HG02623 (cell line): ENCODE measurements at regions not wholly inside any gene's neighbourhood (a gene's known extent, or its start where the extent isn't known, plus 50 kb on each side); places are given as distances from the start of the nearest gene placed in this dataset.
"Not testable (repeated sequence)": the region's sequence is repeated elsewhere in the genome, so short reads cannot be mapped to it uniquely, and the experiment has no call there.

Experiments used
- ATAC-seq: cut with Tn5 transposase; IDR thresholded peaks from one replicate; pipeline ENCODE4 v1.9.1; 2021; ENCODE audit warnings: moderate library complexity; ENCODE audit not compliant: unreplicated experiment

GRCh38 chr12:107144441-107144840 lies 51.1 kb upstream of the CRY1 start:
- ATAC-seq, result no peak

DNA sequence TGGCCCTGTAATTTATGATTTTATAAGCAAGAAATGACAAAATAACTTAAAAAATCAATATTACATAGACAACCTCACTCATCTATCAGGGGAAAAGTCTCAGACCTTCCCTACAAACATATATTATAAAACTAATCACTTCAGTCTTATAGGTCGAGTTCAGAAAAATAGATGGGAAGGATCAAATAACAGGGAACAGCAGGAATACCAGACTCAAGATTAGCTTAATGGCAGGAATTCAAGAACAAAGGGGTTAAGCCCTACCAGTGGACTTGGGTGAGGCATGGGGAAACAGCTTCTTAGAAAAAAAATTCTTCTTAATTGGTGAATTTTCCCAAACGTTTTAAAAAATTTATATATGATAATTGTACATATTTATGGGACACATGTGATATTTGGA lies 51.6 kb upstream of the CRY1 start:
- ATAC-seq, result no peak

- no peak for ATAC-seq
These were observed 52.0 kb upstream of the CRY1 start for GRCh38 chr12:107145397-107145796.

DNA sequence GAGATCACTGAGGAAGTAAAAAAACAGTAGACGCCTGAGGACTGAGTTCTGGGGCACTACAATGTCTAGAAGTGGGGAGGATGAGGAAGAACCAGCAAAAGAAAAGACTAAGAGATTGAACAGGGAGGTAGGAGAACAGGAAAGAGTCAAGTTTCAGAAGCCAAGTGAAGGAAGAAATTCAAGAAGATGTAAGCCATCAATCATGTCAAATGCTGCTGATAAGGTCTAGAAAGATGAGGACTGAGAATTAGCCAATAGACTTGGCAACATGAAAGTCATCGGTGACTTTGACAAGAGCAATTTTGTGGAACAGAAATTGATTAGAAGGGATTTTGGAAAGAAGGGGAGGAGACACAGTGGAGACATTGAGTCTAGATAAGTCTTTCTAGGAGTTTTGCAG lies 54.8 kb upstream of the CRY1 start:
- ATAC-seq, result no peak

- no peak for ATAC-seq
These were observed 59.0 kb upstream of the CRY1 start for GRCh38 chr12:107152315-107152714.

DNA sequence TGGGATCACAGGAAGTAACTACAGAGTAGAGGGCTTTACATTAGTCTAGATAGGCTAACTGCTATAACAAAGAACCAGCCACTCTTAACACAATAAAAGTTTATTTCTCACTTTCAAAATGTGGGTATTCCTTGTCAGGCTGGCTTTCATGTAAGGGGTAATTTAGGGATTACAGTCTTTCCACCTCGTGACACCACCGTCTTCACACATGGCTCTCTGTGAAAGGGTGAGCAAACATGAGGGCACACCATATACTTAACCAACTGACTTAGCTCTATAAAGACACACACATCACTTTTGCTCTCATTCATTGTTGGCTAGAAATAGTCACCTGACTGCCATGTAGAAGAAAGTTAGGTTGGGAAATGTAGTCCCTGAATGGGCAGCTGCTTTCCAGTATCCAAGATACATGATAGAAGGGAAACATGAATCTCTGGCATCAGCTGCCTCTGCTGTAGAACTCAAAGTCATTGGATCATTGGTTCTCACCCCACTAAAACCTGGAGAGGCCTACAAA lies 66.1 kb upstream of the CRY1 start:
- ATAC-seq, result no peak

DNA sequence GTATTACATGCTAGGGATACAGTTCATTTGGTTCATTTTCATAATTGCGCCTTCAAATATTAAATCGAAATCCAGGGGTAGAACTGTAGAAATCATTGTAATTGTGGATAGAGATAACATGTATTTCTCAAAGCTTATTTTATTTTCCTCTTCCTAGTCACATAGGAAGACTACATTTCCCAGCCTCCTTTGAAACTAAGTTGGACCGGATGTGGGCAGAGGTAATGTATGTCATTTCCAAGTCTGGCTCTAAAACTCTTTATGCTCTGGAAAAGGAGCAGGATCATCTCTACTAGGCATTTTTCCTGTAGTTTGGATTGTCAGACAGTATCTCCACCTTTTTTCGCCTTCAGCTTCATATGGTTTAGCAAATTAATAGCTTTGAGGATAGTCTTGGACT lies 70.1 kb upstream of the CRY1 start:
- no peak for ATAC-seq

GRCh38 chr12:107164392-107164791 lies 71.0 kb upstream of the CRY1 start:
- ATAC-seq, result no peak

- ATAC-seq, result no peak
These were observed 72.2 kb upstream of the CRY1 start for GRCh38 chr12:107165581-107165980.

GRCh38 chr12:107167756-107168155 lies 74.4 kb upstream of the CRY1 start:
- no peak for ATAC-seq

DNA sequence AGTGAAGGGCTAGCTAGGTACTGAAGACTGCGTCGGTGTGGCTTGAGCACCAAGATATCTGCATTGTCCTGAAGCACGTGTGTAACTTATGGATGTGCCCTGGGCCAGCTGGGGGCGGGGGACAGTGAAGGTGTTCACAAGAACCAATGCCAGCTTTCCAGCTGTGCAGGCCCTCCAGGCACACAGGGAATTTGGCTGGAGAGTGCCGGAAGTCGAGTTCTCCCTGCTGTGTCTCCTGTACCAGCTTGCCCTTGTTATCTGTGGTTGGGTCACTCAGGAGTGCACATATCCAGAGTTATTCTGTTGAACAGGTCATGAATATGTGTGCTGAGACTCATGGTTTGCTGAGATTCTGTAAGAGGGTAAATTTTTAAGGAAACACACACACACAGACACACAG lies 75.9 kb upstream of the CRY1 start:
- ATAC-seq, result no peak

GRCh38 chr12:107178776-107179175 lies 85.4 kb upstream of the CRY1 start:
- no peak for ATAC-seq

DNA sequence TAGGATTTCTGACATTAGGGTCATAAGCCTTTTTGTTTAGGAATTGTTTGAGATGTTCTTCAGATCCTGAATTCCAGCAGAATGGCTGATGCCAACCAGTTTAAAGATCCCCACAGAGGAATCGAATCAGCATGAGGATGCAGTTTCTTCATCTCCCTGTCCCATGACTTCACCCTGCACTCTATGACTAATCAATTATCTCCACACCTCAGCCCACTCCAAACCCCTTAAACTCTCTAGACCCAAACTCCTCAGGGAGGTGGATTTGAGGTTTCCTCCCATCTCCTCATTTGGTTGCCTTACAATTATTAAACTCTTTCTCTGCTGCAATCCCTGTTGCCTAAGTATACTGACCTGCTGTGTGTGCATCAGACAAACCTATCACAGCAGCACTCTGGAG lies 86.5 kb upstream of the CRY1 start:
- no peak for ATAC-seq

DNA sequence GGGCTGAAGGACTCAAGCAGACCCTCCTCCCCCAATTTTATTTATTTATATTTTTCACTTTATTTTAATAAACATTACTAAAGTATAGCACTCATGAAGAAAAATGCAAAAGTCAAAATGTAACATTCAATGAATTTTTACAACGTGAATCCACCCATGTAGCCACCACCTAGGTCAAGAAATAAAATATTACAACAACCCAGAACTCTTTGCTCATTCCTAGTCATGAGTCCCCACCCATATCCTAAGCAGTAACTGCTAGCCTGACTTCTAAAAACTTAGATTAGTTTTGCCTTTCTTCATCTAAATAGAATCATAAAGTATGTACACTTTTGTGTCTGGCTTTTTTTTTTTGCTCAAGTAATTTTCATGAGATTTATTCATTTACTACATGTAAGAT lies 86.9 kb upstream of the CRY1 start:
- ATAC-seq, result no peak

- ATAC-seq, result no peak
These were observed 91.1 kb upstream of the CRY1 start for GRCh38 chr12:107184359-107184930.

DNA sequence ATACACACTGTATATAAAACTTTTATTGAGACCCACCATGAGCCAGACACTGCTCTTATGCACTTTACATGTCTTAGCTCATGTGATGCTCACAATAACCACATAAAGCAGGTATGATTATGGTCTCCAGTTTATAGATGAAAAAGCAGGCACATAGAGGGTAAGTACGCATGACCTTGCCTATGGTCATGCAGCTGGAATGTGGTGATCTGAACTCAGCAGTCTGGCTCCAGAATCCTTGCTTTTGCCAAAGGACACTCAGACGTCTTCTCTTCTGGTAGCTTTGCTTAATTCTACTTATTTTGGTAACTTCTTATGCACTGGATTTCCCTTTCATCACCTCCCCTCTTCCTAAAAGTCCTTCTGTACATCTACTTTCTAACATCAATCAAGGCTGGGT lies 103.3 kb upstream of the CRY1 start:
- no peak for ATAC-seq

- no peak for ATAC-seq
These were observed 107.0 kb upstream of the CRY1 start for GRCh38 chr12:107200394-107200793.

DNA sequence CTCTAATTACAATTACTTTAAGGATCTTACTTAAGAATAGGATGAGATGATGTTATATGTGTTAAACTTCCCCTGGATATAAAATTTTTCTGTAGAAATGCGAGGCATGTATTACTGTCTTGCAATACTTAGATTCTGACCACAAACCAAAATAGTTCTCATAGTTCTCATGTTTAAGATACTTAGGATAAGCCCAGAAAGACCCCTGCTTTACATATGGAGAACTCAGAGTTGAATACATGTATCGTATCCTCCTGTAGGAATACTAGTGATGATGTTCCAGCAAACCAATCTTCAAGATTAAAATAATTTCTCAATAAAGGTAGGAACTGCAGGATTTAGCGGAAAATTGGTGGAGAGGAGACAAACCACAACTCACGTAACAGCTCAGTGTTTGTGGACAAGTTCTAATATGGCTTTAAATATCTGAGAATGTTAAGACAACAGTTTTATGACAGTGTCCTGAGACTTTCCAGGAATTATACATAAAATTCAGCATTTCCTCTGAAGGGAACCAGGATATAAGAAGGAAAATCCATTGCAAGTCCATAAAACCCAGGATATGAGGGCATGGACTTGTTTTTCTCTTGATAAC lies 114.7 kb upstream of the CRY1 start:
- ATAC-seq, result no peak

GRCh38 chr12:107209700-107210099 lies 116.4 kb upstream of the CRY1 start:
- not testable (repeated sequence) for ATAC-seq

DNA sequence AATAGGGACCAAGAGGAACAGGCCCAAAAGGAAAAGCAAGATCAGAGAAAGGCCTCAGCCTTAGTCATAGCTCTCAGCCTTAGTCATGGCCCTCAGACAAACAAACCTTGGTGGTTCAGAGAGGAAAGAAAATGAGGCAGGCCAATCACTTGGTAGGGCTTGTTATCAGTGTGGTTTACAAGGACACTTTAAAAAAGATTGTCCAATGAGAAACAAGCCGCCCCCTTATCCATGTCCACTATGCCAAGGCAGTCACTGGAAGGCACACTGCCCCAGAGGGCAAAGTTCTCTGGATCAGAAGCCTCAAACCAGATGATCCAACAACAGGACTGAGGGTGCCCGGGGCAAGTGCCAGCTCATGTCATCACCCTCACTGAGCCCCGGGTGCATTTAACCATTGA lies 121.0 kb upstream of the CRY1 start:
- not testable (repeated sequence) for ATAC-seq

DNA sequence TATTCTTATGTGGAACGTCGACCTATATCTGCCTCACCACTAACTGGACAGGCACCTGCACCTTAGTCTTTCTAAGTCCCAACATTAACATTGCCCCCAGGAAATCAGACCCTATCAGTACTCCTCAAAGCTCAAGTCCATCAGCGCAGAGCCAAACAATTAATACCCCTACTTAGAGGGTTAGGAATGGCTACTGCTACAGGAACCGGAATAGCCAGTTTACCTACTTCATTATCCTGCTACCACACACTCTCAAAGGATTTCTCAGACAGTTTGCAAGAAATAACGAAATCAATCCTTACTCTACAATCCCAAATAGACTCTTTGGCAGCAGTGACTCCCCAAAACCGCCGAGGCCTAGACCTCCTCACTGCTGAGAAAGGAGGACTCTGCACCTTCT lies 123.1 kb upstream of the CRY1 start:
- not testable (repeated sequence) for ATAC-seq

DNA sequence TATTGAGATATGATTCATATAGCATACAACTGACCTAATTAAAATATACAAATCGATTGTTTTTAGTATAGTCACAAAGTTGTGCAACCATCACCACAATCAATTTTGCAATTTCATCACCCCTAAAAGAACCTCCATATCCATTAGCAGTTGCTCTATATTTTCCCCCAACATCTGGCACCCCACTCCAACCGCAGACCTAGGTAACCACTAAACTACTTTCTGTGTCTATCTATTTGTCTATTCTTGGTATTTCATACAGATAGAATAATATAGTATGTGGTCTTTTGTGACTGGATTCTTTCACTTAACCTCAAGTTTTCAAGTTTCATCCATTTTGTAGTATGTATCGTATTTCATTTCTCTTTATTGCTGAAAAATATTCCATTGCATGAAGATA lies 126.0 kb upstream of the CRY1 start:
- no peak for ATAC-seq

DNA sequence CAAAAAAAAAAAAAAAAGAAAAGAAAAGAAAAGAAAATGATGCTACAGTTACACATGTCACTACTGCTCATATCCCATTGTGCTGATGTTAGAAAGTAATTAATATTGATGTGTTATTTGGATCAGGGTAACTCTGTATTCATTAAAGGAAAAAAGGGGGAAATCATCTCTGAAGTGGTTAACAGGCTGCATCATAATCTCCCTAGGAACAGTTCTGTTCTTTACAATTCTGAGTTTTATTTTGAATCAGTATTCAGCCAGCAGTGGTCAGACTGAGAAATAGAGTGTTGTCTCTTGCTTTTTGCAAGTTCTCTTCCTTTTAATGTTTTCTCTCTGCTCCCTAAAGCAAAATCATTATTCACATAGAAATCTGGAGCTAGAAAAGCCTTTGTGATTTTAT lies 128.6 kb upstream of the CRY1 start:
- no peak for ATAC-seq
